HL-60/S4 treated with phorbol 12-myristate 13-acetate at 8.2 ng/mL for 4 days and 3 days (cell line): ENCODE measurements at regions not wholly inside any gene's neighbourhood (a gene's known extent, or its start where the extent isn't known, plus 50 kb on each side); places are given as distances from the start of the nearest gene placed in this dataset.

ENCODE experiments used
- in situ Hi-C: fragments of 300-500 bp; cut with MboI; formaldehyde crosslinking; loops from 2 replicates; pipeline ENCODE4 v1.15.0; 2022; ENCODE audit warnings: low sequenced_read_pairs

GRCh38 chr16:80144191-80144590 lies 396.6 kb upstream of the DYNLRB2 start:
- in situ Hi-C loops = no loop called here

- in situ Hi-C loops = no loop called here
These were observed 397.9 kb upstream of the DYNLRB2 start for GRCh38 chr16:80142940-80143339.

- in situ Hi-C loops = no loop called here
These were observed 398.5 kb upstream of the DYNLRB2 start for GRCh38 chr16:80142281-80142680.

- in situ Hi-C loops = no loop called here
These were observed 411.0 kb upstream of the DYNLRB2 start for GRCh38 chr16:80129791-80130190.

- in situ Hi-C loops = no loop called here
These were observed 415.1 kb upstream of the DYNLRB2 start for GRCh38 chr16:80125677-80126076.

- in situ Hi-C loops = no loop called here
These were observed 417.6 kb upstream of the DYNLRB2 start for GRCh38 chr16:80123189-80123588.

GRCh38 chr16:80122115-80122514 lies 418.7 kb upstream of the DYNLRB2 start:
- in situ Hi-C loops = no loop called here

- in situ Hi-C loops = no loop called here
These were observed 419.3 kb upstream of the DYNLRB2 start for GRCh38 chr16:80121522-80121909.

- in situ Hi-C loops = no loop called here
These were observed 419.8 kb upstream of the DYNLRB2 start for GRCh38 chr16:80120899-80121521.

- in situ Hi-C loops = no loop called here
These were observed 423.1 kb upstream of the DYNLRB2 start for GRCh38 chr16:80117556-80118130.

GRCh38 chr16:80116711-80117110 lies 424.1 kb upstream of the DYNLRB2 start:
- in situ Hi-C loops = no loop called here

- in situ Hi-C loops = no loop called here
These were observed 426.1 kb upstream of the DYNLRB2 start for GRCh38 chr16:80114699-80115098.

GRCh38 chr16:80113873-80114574 lies 426.8 kb upstream of the DYNLRB2 start:
- in situ Hi-C loops = no loop called here

- in situ Hi-C loops = no loop called here
These were observed 431.2 kb upstream of the DYNLRB2 start for GRCh38 chr16:80109581-80109980.

GRCh38 chr16:80107900-80108299 lies 432.9 kb upstream of the DYNLRB2 start:
- in situ Hi-C loops = no loop called here

GRCh38 chr16:80105751-80106150 lies 435.0 kb upstream of the DYNLRB2 start:
- in situ Hi-C loops = no loop called here

GRCh38 chr16:80105160-80105559 lies 435.6 kb upstream of the DYNLRB2 start:
- in situ Hi-C loops = no loop called here

- in situ Hi-C loops = no loop called here
These were observed 436.4 kb upstream of the DYNLRB2 start for GRCh38 chr16:80104401-80104800.

- in situ Hi-C loops = no loop called here
These were observed 437.3 kb upstream of the DYNLRB2 start for GRCh38 chr16:80103463-80103862.

GRCh38 chr16:80100846-80101451 lies 439.8 kb upstream of the DYNLRB2 start:
- in situ Hi-C loops = no loop called here

- in situ Hi-C loops = no loop called here
These were observed 440.6 kb upstream of the DYNLRB2 start for GRCh38 chr16:80100186-80100585.

GRCh38 chr16:80097098-80097497 lies 443.7 kb upstream of the DYNLRB2 start:
- in situ Hi-C loops = no loop called here
